ENCODE measurements at regions not wholly inside any gene's neighbourhood (a gene's known extent, or its start where the extent isn't known, plus 50 kb on each side); places are given as distances from the start of the nearest gene placed in this dataset.

GRCh38 chr1:87869567-87869966 is 540.9 kb downstream of the LMO4 start:
- H3K36me3 ChIP-seq (replicated peaks in 1 of 2; ENCODE audit: insufficient read depth in 1 of 2, low read depth in 2 of 2) = no peaks in the 10 kb centered on the region
- WGBS, 2 donors = 61 to 73% methylated on average over 1 of the region's 1 CpG
- ATAC-seq (no peak), DNase-seq (no peak)
- no peaks in the 10 kb centered on the region for H3K9me3 ChIP-seq
- no peak overlapping the region for H3K4me3 ChIP-seq
- H3K4me1 ChIP-seq = no peaks in the 10 kb centered on the region
- TF ChIP-seq, protein P1, sequence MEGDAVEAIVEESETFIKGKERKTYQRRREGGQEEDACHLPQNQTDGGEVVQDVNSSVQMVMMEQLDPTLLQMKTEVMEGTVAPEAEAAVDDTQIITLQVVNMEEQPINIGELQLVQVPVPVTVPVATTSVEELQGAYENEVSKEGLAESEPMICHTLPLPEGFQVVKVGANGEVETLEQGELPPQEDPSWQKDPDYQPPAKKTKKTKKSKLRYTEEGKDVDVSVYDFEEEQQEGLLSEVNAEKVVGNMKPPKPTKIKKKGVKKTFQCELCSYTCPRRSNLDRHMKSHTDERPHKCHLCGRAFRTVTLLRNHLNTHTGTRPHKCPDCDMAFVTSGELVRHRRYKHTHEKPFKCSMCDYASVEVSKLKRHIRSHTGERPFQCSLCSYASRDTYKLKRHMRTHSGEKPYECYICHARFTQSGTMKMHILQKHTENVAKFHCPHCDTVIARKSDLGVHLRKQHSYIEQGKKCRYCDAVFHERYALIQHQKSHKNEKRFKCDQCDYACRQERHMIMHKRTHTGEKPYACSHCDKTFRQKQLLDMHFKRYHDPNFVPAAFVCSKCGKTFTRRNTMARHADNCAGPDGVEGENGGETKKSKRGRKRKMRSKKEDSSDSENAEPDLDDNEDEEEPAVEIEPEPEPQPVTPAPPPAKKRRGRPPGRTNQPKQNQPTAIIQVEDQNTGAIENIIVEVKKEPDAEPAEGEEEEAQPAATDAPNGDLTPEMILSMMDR (IDR thresholded peaks at IDR 0.05) = no peak
- no peak for TF ChIP-seq POLR2A (IDR thresholded peaks at IDR 0.05)
- intact Hi-C loops (cut with DNase I) = no loop called here
- H3K27ac ChIP-seq = no peak overlapping the region
- no peaks in the 10 kb centered on the region for H3K27me3 ChIP-seq

GRCh38 chr1:87872189-87872588 is 543.5 kb downstream of the LMO4 start:
- TF ChIP-seq, protein P1 (IDR thresholded peaks at IDR 0.05) = no peak
- no peak for TF ChIP-seq POLR2A (IDR thresholded peaks at IDR 0.05)
- no peaks in the 10 kb centered on the region for H3K36me3 ChIP-seq (replicated peaks in 1 of 2; ENCODE audit: insufficient read depth in 1 of 2, low read depth in 2 of 2)
- intact Hi-C loops (cut with DNase I) = no loop called here
- no peak for ATAC-seq
- H3K9me3 ChIP-seq = no peaks in the 10 kb centered on the region
- no peaks in the 10 kb centered on the region for H3K4me1 ChIP-seq
- 76 to 83% methylated on average over 2 of the region's 2 CpGs for WGBS, 2 donors
- no peak for DNase-seq
- H3K27ac ChIP-seq = no peak overlapping the region
- no peak overlapping the region for H3K4me3 ChIP-seq
- H3K27me3 ChIP-seq = no peaks in the 10 kb centered on the region

DNA sequence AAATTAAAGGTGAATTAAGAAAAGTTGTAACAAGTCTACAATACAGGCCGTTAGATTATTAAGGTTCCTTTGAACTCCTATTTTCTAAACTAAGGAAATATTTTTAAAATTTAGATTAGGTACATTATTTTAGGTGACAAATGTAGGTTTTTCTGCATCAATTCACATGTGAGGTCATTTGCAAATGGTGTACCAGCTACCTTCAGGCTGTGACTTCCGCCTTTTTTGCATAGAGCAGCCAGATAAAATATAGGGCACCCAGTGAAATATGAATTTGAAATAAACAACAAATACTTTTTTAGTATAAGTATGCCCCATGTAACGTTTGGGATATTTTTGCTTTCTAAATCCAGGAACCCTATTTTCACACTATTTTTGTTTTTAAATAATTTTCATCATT is 544.0 kb downstream of the LMO4 start:
- no peaks in the 10 kb centered on the region for H3K9me3 ChIP-seq
- WGBS, 2 donors = 85 to 91% methylated on average over 3 of the region's 3 CpGs
- H3K4me1 ChIP-seq = no peaks in the 10 kb centered on the region
- no peaks in the 10 kb centered on the region for H3K36me3 ChIP-seq (replicated peaks in 1 of 2; ENCODE audit: insufficient read depth in 1 of 2, low read depth in 2 of 2)
- no peak overlapping the region for H3K4me3 ChIP-seq
- intact Hi-C loops (cut with DNase I) = no loop called here
- DNase-seq (no peak), ATAC-seq (no peak)
- no peaks in the 10 kb centered on the region for H3K27me3 ChIP-seq
- TF ChIP-seq, protein P1 (IDR thresholded peaks at IDR 0.05) = no peak
- no peak for TF ChIP-seq POLR2A (IDR thresholded peaks at IDR 0.05)
- no peak overlapping the region for H3K27ac ChIP-seq

DNA sequence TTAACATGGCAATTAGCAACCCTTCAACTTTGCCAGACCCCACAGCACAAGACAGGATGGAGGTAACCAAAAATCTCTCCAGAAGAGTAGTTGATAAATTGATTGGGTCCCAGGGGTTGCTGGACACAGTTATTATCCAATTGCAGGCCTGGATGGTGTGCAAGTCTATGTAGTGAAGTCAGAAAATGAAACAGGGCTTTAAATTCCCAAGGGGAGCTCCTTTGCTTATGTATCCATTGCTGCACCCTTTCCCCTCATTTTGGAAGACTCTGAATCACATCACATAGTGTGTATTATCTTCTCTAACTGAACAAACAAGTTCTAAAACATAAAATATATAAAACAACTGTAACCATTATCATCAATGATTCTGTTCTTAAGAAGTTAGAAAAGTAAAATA is 550.2 kb downstream of the LMO4 start:
- no peaks in the 10 kb centered on the region for H3K9me3 ChIP-seq
- H3K36me3 ChIP-seq (replicated peaks in 1 of 2; ENCODE audit: insufficient read depth in 1 of 2, low read depth in 2 of 2) = no peaks in the 10 kb centered on the region
- intact Hi-C loops (cut with DNase I) = no loop called here
- H3K4me1 ChIP-seq = no peaks in the 10 kb centered on the region
- no peak overlapping the region for H3K27ac ChIP-seq
- TF ChIP-seq, protein P1 (IDR thresholded peaks at IDR 0.05) = no peak
- no peak for TF ChIP-seq POLR2A (IDR thresholded peaks at IDR 0.05)
- ATAC-seq = no peak
- no peaks in the 10 kb centered on the region for H3K27me3 ChIP-seq
- DNase-seq = no peak
- no peak overlapping the region for H3K4me3 ChIP-seq

GRCh38 chr1:87880098-87880760 is 551.5 kb downstream of the LMO4 start:
- 87 to 88% methylated on average over 5 of the region's 5 CpGs for WGBS, 2 donors
- intact Hi-C loops (cut with DNase I) = no loop called here
- Histone ChIP-seq H3K27me3 (no peaks in the 10 kb centered on the region), H3K4me1 (no peaks in the 10 kb centered on the region), H3K4me3 (no peak overlapping the region), H3K36me3 (replicated peaks in 1 of 2; ENCODE audit: insufficient read depth in 1 of 2, low read depth in 2 of 2) (no peaks in the 10 kb centered on the region), H3K9me3 (no peaks in the 10 kb centered on the region), H3K27ac (no peak overlapping the region)
- TF ChIP-seq POLR2A (IDR thresholded peaks at IDR 0.05) = no peak
- TF ChIP-seq, protein P1 (IDR thresholded peaks at IDR 0.05) = no peak
- ATAC-seq = no peak
- no peak for DNase-seq

Measured in body of pancreas (tissue), 4 donors.